ENCODE measurements at regions not wholly inside any gene's neighbourhood (a gene's known extent, or its start where the extent isn't known, plus 50 kb on each side); places are given as distances from the start of the nearest gene placed in this dataset.
"Not testable (repeated sequence)": the region's sequence is repeated elsewhere in the genome, so short reads cannot be mapped to it uniquely, and the experiment has no call there.

DNA sequence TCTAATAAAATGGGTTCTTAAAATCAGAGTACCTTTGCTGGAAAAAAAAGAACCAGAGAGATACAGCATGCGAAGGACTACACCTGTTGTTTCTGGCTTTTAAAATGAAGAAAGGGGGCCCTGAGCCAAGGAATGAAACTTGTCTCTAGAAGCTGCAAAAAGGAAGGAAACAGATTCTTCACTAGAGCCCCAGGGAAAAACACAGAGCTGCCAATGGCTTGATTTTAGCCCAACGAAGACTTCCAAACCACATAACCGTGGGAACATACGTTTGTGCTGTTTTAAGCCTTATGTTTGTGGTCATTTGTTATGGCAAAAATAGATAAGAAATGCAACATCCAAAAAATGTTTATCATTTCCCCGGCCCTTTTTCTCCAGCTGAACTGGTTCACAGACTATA lies 780.0 kb downstream of the SORCS1 start:
- DNase-seq (ENCODE audit: low spot score): no peak

DNA sequence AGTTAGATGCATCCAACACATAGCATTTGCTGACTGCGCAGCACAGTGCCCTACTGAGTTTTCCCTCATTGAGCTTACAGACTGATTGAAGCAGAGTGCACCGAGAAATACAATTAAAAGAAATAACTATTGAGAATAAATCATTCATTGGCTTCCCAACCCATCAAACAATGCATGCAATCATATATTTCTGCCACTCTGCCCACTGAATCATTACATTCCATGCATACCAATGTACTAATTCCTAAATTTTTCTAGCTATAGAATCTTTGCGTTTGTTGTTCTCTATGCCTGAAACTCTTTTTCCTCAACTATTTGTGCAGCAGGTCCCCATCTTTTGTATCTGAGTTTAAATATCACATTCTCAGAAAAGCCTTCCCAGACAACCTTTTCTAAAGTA lies 783.8 kb downstream of the SORCS1 start:
- DNase-seq (ENCODE audit: low spot score): no peak

DNA sequence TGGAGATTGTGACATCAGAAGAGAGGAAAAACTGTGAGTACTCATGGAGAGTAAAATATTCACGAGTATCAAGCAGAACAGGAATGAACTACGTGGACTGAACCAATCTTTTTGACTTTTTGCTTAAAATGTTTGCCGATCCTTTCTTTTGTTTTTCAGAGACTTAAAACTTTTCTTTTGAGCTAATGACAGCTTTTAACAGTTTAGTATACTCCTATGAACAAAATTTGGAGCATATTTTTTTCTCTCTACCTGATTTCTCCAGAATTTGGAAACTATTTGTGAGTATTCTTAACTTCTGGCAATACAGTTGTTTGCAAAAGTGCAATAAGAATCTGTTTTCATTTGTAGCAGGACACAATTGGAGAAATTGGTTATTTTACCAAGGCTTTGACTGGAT lies 786.3 kb downstream of the SORCS1 start:
- no peak for DNase-seq (ENCODE audit: low spot score)

DNA sequence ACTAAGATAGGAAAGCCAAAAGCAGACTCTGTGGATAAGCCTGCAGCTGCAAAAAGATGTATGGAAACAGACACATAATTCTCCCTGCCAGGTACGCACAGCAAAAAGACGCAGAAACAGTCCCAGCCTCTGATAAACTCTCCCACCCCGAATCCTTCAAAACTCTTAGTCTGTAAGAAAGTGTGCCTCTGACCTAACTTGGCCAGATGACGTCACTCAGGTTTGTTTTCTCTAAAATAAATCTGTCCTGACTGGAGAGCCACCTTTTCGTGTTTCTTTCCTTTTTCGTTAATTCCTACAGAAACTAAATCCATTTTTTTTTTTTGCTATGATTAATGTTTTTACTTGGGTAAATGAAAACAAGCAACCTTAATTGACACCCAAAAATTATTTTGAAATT lies 793.8 kb downstream of the SORCS1 start:
- DNase-seq (ENCODE audit: low spot score): no peak

DNA sequence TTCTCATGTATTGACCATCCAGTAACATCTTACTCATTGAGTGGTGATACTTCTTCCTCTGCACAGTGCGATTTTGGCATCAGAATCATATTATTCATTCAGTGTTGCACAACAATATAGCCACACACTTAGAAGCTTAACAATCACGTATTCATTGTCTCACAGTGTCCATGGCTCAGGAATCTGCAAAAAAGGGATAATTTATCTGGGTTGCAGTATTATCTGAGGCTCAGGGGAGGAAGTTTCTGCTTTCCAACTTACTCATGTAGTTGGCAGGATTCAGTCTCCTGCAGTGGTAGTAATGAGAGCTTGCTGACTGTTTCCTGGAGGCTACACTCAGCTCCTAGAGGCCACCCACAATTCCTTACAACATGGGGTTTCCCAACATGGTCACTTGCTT lies 803.6 kb downstream of the SORCS1 start:
- no peak for DNase-seq (ENCODE audit: low spot score)

DNA sequence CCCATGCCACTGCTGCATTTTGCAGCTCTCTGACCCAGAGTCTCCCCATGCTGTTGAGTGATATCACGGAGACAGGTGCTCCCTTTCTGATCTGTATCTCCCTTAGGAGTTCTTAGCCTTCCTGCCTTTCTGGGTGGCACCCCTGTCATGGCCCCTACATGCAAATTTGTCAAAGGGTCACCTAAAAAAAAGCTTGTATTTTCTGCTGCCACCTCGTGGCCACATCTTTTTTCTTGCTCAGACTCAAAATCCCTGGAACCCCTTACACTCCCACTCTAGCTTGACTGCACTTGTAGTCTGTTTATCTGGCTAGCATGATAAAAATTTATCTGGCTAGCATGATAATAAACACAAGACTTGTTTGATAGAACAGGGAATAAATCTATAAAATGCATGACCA lies 809.1 kb downstream of the SORCS1 start:
- DNase-seq (ENCODE audit: low spot score): no peak

DNA sequence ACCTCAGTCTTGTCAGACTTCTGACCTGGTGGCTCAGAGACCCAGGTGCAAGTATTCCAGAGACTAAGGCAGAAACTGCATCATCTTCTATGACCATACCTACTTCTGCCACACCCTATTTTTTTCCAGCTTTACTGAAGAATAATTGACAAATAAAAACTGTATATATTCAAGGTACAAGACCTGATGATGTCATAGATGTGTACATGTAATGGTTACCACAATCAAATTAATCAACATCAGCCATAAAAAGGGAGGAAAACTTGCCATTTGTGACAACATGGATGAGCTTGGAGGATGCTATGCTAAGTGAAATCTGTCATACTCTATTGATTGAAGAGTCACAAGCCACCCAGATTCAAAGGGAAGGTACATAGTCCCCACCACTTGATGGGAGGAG lies 815.6 kb downstream of the SORCS1 start:
- DNase-seq (ENCODE audit: low spot score): no peak

DNA sequence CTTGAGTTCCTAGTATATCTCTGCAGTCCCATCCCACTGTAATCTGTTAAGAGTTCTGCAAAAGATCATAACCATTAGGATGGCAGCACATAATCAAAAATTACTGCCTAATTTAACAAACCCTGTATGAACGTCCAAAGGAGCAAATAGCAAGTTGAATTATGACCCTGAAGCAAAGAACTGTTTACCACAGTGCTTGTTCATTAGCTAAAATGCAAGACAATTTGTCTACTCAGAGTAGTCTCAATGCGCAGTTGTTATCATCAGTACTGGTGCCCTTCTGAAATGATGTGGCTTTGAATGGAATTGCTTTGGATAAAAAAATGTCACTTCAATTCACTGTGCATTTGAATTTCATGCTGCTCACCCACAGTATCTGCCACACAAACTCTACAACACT lies 817.0 kb downstream of the SORCS1 start:
- no peak for DNase-seq (ENCODE audit: low spot score)

DNA sequence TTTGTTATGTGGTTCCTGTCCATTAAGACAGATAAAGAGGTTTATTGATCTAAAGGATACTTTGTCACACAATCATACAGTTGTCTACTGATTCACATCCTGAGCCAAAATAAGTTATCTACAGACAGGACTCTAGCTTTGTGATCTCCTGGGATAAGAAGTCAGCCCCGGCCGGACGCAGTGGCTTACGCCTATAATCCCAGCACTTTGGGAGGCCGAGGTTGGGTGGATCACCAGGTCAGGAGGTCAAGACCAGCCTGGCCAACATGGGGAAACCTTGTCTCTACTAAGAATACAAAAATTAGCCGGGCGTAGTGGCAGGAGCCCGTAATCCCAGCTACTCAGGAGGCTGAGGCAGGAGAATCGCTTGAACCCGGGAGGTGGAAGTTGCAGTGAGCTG lies 821.0 kb downstream of the SORCS1 start:
- not testable (repeated sequence) for DNase-seq (ENCODE audit: low spot score)

DNA sequence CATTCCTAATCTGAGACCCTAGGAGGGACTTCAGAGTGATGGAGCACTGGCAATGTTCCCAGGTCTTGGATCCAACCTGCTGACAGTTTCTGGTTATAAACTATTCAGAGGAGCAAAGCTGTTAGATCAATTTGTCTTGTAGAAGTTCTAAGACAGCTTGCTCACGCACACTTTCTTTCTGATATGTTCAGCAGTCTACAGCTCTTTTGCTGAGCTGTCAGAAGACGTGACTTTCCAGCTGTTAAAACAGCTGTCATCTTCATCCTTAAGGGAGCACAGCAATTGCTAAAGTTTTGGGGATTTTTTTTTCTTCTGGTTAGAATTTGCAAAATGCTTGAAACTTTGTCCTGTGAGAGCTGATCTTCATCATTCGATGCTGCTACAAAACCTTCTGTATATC lies 823.1 kb downstream of the SORCS1 start:
- no peak for DNase-seq (ENCODE audit: low spot score)

DNA sequence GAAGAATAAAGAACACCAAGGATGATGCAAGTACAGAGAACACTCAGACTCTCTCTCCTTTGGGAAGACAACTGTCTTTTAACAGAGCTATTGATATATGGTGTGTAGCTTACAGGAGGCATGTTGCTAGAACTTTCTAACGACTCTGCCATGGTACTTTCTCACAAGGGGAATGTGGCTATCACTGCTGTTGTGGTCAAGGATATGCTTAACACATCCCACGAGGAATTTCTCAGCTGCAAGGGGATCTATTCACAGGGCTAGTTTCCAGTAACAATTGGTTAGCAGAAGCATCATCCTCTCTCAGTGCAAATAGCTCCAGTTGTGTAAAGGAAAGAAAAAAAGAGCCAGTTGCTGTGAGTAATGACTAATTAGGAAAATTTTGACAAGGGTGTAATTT lies 826.0 kb downstream of the SORCS1 start:
- no peak for DNase-seq (ENCODE audit: low spot score)

DNA sequence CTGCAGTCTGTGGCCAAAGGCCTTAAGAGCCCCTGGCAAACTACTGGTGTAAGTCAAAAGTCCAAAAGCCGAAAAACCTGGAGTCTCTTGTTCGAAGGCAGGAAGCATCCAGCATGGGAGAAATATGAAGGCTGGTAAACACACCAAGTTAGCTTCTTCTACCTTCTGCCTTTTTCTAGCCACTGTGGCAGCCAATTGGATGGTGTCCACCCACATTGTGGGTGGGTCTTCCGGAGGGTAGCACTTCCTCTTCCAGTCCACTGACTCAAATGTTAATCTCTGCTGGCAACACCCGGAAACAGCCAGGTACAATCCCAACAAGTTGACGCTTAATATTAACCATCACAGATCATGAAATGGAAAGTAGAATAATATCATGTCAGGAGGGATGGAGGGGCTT lies 827.6 kb downstream of the SORCS1 start:
- no peak for DNase-seq (ENCODE audit: low spot score)

DNA sequence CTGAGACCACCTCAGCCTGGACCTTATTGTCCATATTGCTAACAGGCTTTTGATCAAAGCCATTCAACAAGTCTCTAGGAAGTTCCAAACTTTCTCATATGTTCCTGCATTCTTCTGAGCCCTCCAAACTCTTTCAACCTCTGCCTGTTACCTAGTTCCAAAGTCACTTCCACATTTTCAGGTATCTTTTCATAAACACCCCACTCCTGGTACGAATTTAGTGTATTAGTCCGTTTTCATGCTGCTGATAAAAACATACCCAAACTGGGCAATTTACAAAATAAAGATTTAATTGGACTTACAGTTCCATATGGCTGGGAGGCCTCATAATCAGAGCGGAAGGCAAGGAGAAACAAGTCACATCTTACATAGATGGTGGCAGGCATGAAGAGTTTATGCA lies 836.8 kb downstream of the SORCS1 start:
- DNase-seq (ENCODE audit: low spot score): no peak

DNA sequence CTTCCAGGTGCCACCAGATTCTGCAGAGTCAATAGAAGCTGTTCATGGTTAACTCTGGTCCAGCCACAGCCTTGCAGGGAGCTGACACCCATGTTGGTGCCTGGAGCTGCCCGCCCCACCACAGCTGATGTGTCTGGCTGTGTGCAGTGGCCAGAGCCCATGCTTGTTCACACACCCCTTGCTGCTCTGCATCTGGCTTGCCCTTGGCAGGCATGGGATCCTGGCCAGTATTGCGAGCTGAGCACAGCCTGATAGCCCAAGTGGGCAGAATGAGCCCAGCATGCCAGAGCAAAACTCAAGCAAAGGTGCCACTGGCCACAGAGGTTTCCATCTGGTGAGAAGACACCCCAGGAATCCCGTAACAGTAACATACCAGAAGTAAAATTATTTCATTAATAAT lies 843.6 kb downstream of the SORCS1 start:
- DNase-seq (ENCODE audit: low spot score): no peak

DNA sequence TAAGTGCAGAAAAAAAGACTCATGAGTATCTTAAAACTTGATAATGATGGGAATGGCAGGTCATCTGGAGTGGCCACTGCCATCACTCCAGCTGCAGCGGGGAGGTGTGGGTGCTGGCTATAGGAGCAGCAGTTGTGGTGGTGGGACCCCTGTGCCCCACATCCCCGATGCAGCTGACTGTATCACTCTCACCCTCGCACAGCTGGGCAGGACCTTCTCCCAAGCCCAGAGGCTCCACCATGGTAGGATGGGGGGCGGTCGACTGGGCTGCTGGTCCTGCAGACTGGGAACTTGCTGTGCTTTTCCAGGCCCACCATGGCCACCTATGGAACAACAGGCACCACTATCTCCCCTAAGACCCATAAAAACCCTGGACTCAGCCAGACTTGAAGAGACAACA lies 844.4 kb downstream of the SORCS1 start:
- DNase-seq (ENCODE audit: low spot score): no peak

DNA sequence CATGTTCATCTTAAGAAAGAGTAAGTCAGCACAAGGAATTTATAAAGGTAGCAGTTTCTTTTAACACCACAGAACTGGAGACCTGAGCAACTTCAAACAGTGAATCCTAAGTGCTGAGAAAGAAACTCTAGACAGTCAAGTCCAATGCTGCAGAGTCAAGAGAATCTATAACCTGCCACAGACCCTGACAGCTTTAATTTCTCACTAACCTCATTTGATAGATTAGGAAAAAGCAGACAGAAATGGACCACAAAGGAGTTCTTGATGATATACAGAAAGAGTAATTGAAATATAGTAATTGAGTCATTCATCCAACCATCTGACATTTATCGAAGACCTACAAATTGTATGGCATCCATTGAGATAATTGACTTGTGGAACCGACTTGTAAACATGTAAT lies 847.0 kb downstream of the SORCS1 start:
- no peak for DNase-seq (ENCODE audit: low spot score)

DNA sequence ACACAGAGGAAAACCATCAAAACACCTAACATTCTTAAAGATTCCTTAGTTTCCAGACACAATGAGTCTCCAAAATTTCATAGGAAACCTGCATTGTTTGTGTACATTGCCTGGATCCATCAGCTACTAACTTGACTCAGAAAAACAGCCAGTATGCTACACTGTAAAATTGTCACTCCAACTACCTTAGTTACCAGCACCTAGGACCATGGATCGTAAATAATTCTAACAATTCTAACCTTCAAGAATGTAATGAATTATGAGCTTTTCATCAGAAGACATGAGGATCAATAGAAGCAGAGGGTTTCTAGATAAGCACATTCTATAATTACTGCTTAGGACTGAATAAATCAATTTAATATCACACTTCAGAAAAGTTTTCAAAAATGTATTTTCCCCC lies 851.5 kb downstream of the SORCS1 start:
- no peak for DNase-seq (ENCODE audit: low spot score)

DNA sequence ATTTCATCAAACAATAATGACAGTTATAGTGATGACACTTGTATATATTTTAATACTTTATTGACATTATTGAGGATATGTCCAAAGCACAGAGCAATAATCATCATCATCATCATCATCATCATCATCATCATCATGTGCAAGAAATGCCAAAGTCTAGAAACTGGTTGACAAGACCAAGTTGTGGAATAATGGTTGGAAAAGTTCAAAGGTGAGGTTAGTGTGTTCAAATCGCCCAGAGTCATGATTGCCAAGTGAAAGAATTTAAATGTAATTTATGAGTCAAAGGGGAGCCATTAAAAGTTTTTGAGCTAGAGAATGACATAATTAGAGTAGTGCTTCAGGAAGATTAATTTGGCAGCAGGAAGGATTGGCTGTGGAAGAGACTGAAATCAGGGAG lies 852.4 kb downstream of the SORCS1 start:
- no peak for DNase-seq (ENCODE audit: low spot score)

DNA sequence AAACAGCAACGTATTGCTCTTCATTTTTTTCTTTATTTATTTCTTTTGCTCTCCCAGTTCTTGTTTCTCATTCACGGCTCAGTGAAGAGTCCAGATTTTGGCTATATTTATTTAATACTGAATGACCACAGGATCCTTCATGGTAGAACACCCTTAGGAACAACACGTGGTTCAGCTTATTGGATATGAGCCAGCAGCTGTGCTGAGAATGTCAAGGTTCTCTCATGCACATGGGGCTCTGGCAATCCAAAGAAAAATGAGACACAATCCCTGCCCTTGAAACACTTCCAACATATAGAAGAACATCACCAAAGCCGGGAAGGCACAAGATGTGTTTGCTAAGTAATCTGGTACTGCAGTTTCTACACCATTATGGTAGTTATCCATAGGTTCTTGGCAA lies 852.9 kb downstream of the SORCS1 start:
- no peak for DNase-seq (ENCODE audit: low spot score)

DNA sequence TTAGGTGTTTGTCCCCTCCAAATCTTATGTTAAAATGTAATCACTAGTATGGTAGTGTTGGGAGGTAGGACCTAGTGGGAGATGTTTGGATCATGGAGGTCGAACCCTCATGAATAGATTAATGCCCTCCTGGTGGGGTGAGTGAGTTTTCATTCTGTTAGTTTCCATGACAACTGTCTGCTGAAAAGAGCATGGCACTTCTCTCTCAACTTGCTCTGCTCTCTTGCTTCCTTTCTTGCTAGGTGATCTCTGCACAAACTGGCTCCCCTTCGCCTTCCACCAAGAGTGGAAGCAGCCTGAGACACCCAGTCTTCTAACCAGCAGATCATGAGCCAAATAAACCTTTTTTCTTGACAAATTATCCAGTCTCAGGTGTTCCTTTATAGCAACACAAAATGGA lies 853.9 kb downstream of the SORCS1 start:
- DNase-seq (ENCODE audit: low spot score): no peak

DNA sequence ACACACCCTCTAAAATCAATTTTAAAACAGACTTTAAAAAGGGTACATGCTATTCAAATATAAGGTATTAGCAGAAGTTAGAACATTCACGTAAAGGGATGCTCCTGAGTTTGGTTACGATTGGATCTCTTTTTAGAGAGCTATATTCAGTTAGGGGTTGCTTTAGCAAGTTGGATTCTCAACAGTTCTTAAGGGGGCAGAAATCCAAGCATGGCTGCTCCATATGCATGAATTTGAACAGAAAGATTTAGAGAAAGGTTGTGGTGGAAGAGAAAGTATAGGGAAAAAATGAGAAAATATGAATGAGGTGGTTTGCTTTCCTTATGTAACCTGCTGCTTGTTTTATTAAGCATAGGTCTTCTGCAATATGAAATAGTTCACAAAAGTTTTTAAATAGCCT lies 855.1 kb downstream of the SORCS1 start:
- DNase-seq (ENCODE audit: low spot score): no peak

DNA sequence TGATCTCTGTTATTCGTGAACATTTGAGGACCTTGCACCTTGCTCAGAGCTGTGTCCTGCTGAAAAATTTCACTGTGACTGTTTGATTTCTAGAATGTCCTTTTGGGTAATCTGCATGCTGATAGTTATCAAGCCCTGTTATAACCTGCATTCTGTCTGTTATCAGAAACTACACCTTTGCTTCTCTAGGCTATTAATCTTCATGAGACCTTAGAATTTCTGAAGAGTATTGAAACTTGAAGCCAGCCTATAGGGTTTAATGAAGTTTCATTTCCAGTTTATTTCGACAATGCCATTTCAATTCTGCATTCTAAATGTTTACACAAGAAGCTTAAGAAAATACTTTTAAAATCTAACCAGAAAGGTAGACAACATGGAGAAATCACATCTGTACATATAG lies 856.2 kb downstream of the SORCS1 start:
- no peak for DNase-seq (ENCODE audit: low spot score)

DNA sequence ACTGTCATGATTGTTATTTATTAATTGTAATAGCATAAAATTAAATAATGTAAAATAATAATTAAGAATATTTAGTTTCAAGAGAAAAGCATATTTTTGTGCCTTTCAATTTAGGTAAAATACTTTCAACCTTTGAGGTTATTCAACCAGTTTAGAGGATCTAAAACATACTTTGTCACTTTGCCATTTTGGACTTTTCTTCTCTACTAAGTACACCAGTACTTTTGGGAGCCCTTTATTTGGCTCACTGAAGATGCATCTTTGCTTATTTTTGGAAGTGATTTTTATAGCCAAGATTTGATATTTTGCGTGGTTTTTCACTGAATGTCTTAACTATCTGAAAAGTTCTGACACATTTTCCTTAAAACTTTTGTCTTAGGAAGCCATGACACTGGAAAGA lies 860.5 kb downstream of the SORCS1 start:
- DNase-seq (ENCODE audit: low spot score): no peak

DNA sequence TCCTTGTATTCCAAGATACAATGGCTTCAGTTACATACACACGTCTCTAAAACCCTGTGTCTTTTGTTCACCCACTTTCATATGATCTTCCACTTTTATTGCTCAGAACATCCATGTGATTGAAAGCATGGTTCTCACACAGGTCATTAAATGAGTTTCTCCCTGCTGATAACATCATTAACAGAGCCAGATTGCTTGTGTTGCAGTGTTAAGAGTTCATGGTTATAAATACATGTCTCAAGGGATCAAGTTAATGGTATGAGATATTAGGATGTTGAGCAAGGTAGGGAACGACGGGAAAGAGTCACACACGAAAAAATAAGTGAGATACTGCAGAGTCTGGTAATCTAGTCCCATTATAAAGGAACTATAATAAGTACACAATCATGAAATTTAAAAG lies 861.5 kb downstream of the SORCS1 start:
- DNase-seq (ENCODE audit: low spot score): no peak

DNA sequence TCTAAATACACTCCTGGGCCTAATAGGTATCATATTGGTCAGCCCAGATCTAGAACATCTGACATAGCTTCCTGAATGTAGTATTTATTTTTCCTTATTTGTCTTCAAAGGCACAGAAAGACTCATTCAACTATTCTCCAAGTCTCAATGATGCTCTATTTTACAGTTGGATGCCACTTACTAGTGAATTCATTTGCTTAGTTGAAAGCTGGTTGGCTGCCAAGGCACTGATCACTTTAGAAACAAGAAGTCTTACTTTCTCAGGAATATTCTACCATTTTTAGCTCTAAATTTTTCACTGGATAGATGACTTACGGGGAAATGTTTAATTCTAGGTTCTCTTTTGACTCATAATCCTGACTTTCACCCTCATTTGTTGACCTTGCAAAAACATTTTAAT lies 863.4 kb downstream of the SORCS1 start:
- DNase-seq (ENCODE audit: low spot score): no peak

Data from ureter (tissue), 1 donor.